BE2C (cell line): ENCODE measurements at regions not wholly inside any gene's neighbourhood (a gene's known extent, or its start where the extent isn't known, plus 50 kb on each side); places are given as distances from the start of the nearest gene placed in this dataset.
"Not testable (repeated sequence)": the region's sequence is repeated elsewhere in the genome, so short reads cannot be mapped to it uniquely, and the experiment has no call there.

Source experiments
- DNase-seq: peaks from one replicate; pipeline ENCODE4 v3.0.0-alpha.2; 2020
- H3K27me3 ChIP-seq: fragments of 250-450 bp; sonication (Bioruptor Pico); 2 replicates; pipeline ENCODE4 v1.5.1; 2020; ENCODE audit warnings: mild to moderate bottlenecking
- H3K36me3 ChIP-seq: fragments of 250-450 bp; sonication (Bioruptor Pico); 2 replicates; pipeline ENCODE4 v1.5.1; 2020; ENCODE audit warnings: mild to moderate bottlenecking
- H3K4me1 ChIP-seq: fragments of 250-450 bp; sonication (Bioruptor Pico); 2 replicates; pipeline ENCODE4 v1.5.1; 2020
- H3K4me3 ChIP-seq: 2 replicates; pipeline ENCODE4 v1.5.1; 2011; ENCODE audit warnings: low read depth, low read length
- H3K9me3 ChIP-seq: fragments of 250-450 bp; sonication (Bioruptor Pico); 2 replicates; pipeline ENCODE4 v1.5.1; 2020
- CTCF ChIP-seq: IDR thresholded peaks from 2 replicates; pipeline ENCODE4 v1.5.1; 2012; ENCODE audit warnings: mild to moderate bottlenecking, low read depth, low read length

- no peak for TF ChIP-seq CTCF
- H3K4me3 ChIP-seq = no peak overlapping the region
- no peaks in the 10 kb centered on the region for H3K4me1 ChIP-seq
- no peaks in the 10 kb centered on the region for H3K27me3 ChIP-seq
- no peaks in the 10 kb centered on the region for H3K36me3 ChIP-seq
- 0 out of 2 replicates have a peak, but pooled peaks cover 5% of the 10 kb centered on the region for H3K9me3 ChIP-seq
- no peak for DNase-seq
These were observed 119.7 kb upstream of the KLF14 start for GRCh38 chr7:130853503-130854279.

GRCh38 chr7:130854481-130854880 is 120.5 kb upstream of the KLF14 start:
- H3K4me1 ChIP-seq = no peaks in the 10 kb centered on the region
- 0 out of 2 replicates have a peak, but pooled peaks cover 5% of the 10 kb centered on the region for H3K9me3 ChIP-seq
- H3K4me3 ChIP-seq = no peak overlapping the region
- no peaks in the 10 kb centered on the region for H3K36me3 ChIP-seq
- no peak for DNase-seq
- H3K27me3 ChIP-seq = no peaks in the 10 kb centered on the region
- no peak for TF ChIP-seq CTCF

- H3K36me3 ChIP-seq = no peaks in the 10 kb centered on the region
These were observed 122.9 kb upstream of the KLF14 start for GRCh38 chr7:130856866-130857265.

GRCh38 chr7:130860832-130861231 is 126.8 kb upstream of the KLF14 start:
- not testable (repeated sequence) for H3K4me3 ChIP-seq, H3K4me1 ChIP-seq, H3K27me3 ChIP-seq, H3K36me3 ChIP-seq, H3K9me3 ChIP-seq, DNase-seq

More at GRCh38 chr7:130856866-130857265, 122.9 kb upstream of the KLF14 start:
- no peak for TF ChIP-seq CTCF
- Histone ChIP-seq H3K27me3 (no peaks in the 10 kb centered on the region), H3K9me3 (0 out of 2 replicates have a peak, but pooled peaks cover 5% of the 10 kb centered on the region), H3K4me3 (no peak overlapping the region), H3K4me1 (no peaks in the 10 kb centered on the region)
- no peak for DNase-seq

GRCh38 chr7:130865408-130866236 is 131.6 kb upstream of the KLF14 start:
- Histone ChIP-seq H3K27me3 (no peaks in the 10 kb centered on the region), H3K36me3 (peaks cover 6% of the 10 kb centered on the region; the same call in 1 of the 2 replicates), H3K4me1 (no peaks in the 10 kb centered on the region), H3K4me3 (no peak overlapping the region), H3K9me3 (no peaks in the 10 kb centered on the region)
- TF ChIP-seq CTCF = no peak
- no peak for DNase-seq

GRCh38 chr7:130867039-130867438 is 133.0 kb upstream of the KLF14 start:
- Histone ChIP-seq H3K27me3 (no peaks in the 10 kb centered on the region), H3K9me3 (no peaks in the 10 kb centered on the region), H3K4me1 (no peaks in the 10 kb centered on the region), H3K36me3 (peaks cover 6% of the 10 kb centered on the region), H3K4me3 (no peak overlapping the region)
- TF ChIP-seq CTCF = no peak
- no peak for DNase-seq
